ENCODE measurements at regions not wholly inside any gene's neighbourhood (a gene's known extent, or its start where the extent isn't known, plus 50 kb on each side); places are given as distances from the start of the nearest gene placed in this dataset.

DNA sequence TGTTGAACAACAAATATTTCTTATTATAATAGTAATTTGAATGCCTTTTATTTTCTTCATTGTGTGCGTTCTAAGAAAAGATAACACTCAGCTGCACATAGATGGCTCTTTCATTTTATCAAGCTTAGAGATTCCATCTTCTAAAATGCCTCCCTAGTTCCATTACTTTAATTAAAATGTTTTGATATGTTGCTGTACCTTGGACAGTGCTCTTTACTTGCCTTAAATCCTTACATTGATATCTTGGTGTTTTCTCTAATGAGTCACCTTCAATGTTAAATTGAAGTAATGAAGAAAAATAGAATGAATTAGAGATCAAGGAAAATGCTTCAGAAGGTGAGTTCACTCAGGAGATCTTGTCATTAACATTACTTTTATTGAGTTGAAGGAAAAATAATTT lies 1672.4 kb upstream of the AGA start:
- no peak overlapping the region for H2AFZ ChIP-seq (ENCODE audit: low read length)
- no peak overlapping the region for H3K9ac ChIP-seq (ENCODE audit: low read length)
- H3K36me3 ChIP-seq (replicated peaks; ENCODE audit: insufficient read depth, low read length): no peaks in the 10 kb centered on the region
- no peaks in the 10 kb centered on the region for H3K9me3 ChIP-seq (replicated peaks; ENCODE audit: insufficient read depth, low read length)
- H3K27ac ChIP-seq (ENCODE audit: low read length): no peak overlapping the region
- TF ChIP-seq EZH2 (optimal IDR thresholded peaks at IDR 0.05; ENCODE audit: low read depth, low read length): no peak
- TF ChIP-seq, protein P1, sequence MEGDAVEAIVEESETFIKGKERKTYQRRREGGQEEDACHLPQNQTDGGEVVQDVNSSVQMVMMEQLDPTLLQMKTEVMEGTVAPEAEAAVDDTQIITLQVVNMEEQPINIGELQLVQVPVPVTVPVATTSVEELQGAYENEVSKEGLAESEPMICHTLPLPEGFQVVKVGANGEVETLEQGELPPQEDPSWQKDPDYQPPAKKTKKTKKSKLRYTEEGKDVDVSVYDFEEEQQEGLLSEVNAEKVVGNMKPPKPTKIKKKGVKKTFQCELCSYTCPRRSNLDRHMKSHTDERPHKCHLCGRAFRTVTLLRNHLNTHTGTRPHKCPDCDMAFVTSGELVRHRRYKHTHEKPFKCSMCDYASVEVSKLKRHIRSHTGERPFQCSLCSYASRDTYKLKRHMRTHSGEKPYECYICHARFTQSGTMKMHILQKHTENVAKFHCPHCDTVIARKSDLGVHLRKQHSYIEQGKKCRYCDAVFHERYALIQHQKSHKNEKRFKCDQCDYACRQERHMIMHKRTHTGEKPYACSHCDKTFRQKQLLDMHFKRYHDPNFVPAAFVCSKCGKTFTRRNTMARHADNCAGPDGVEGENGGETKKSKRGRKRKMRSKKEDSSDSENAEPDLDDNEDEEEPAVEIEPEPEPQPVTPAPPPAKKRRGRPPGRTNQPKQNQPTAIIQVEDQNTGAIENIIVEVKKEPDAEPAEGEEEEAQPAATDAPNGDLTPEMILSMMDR (IDR thresholded peaks at IDR 0.05; ENCODE audit: low read length): no peak
- TF ChIP-seq EZH2phosphoT487 (IDR thresholded peaks at IDR 0.05; ENCODE audit: low read length): no peak
- no peak overlapping the region for H3K4me2 ChIP-seq (ENCODE audit: low read depth, low read length)
- no peaks in the 10 kb centered on the region for H3K4me1 ChIP-seq (ENCODE audit: low read length)
- H3K9me2 ChIP-seq (replicated peaks; ENCODE audit: insufficient read depth, low read length): no peaks in the 10 kb centered on the region
- no peaks in the 10 kb centered on the region for H3K79me2 ChIP-seq (ENCODE audit: low read length)
- no peaks in the 10 kb centered on the region for H3K27me3 ChIP-seq (replicated peaks; ENCODE audit: insufficient read depth, low read length)
- no peak overlapping the region for H3K4me3 ChIP-seq (ENCODE audit: low read length)
- no peaks in the 10 kb centered on the region for H4K20me1 ChIP-seq (ENCODE audit: insufficient read depth, low read length)
- DNase-seq: no peak
- no peaks in the 10 kb centered on the region for H3F3A ChIP-seq (ENCODE audit: insufficient read depth, low read length)

DNA sequence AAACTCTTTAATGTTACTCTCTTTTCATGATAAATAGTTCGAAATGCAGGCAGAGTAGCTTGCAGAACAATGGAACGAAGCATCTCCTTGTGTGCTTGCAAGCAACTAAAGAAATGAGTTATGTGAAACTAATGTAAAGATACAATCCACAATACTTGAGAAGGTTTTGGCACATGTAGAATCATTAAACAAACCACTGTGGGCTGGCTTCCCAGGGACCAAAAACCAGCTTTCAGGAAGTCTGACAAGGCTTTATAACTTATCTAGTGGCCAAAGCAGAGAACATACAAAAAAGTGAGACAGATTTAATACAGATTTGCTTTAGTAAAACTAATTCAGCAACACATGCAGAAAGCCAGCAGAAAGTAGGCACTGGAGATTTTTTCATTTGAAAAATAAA lies 1673.8 kb upstream of the AGA start:
- Histone ChIP-seq H3F3A (ENCODE audit: insufficient read depth, low read length) (no peaks in the 10 kb centered on the region), H3K27ac (ENCODE audit: low read length) (no peak overlapping the region), H3K4me2 (ENCODE audit: low read depth, low read length) (no peak overlapping the region), H3K9me2 (replicated peaks; ENCODE audit: insufficient read depth, low read length) (no peaks in the 10 kb centered on the region), H3K9me3 (replicated peaks; ENCODE audit: insufficient read depth, low read length) (no peaks in the 10 kb centered on the region), H3K36me3 (replicated peaks; ENCODE audit: insufficient read depth, low read length) (no peaks in the 10 kb centered on the region), H4K20me1 (ENCODE audit: insufficient read depth, low read length) (no peaks in the 10 kb centered on the region), H2AFZ (ENCODE audit: low read length) (no peak overlapping the region), H3K79me2 (ENCODE audit: low read length) (no peaks in the 10 kb centered on the region), H3K4me1 (ENCODE audit: low read length) (no peaks in the 10 kb centered on the region), H3K4me3 (ENCODE audit: low read length) (no peak overlapping the region), H3K9ac (ENCODE audit: low read length) (no peak overlapping the region), H3K27me3 (replicated peaks; ENCODE audit: insufficient read depth, low read length) (no peaks in the 10 kb centered on the region)
- DNase-seq: no peak
- TF ChIP-seq EZH2phosphoT487 (IDR thresholded peaks at IDR 0.05; ENCODE audit: low read length): no peak

DNA sequence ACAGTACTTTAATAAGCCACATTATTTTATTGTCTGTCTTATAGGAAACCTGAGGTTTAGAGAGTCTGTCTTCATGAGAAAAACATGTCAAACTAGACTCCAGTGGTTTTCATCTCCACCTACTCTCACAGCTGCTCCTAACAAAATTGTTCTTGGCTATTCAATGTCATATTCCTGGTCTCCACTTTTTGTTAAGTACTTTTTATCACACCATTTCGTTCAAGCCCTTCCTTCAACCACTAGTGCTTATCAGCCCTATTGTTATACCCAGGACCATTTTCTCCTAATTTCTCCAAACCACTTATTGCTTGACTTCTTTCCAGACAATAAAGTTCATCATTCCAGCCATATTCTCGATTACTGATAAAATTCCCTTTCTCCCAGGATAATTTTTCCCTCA lies 1674.3 kb upstream of the AGA start:
- TF ChIP-seq, protein P1 (IDR thresholded peaks at IDR 0.05; ENCODE audit: low read length): no peak
- TF ChIP-seq EZH2 (optimal IDR thresholded peaks at IDR 0.05; ENCODE audit: low read depth, low read length): no peak
- Histone ChIP-seq H3K27me3 (replicated peaks; ENCODE audit: insufficient read depth, low read length) (no peaks in the 10 kb centered on the region), H3F3A (ENCODE audit: insufficient read depth, low read length) (no peaks in the 10 kb centered on the region), H3K79me2 (ENCODE audit: low read length) (no peaks in the 10 kb centered on the region), H3K9me2 (replicated peaks; ENCODE audit: insufficient read depth, low read length) (no peaks in the 10 kb centered on the region), H2AFZ (ENCODE audit: low read length) (no peak overlapping the region), H3K4me3 (ENCODE audit: low read length) (no peak overlapping the region), H3K27ac (ENCODE audit: low read length) (no peak overlapping the region), H4K20me1 (ENCODE audit: insufficient read depth, low read length) (no peaks in the 10 kb centered on the region), H3K36me3 (replicated peaks; ENCODE audit: insufficient read depth, low read length) (no peaks in the 10 kb centered on the region), H3K9me3 (replicated peaks; ENCODE audit: insufficient read depth, low read length) (no peaks in the 10 kb centered on the region), H3K4me2 (ENCODE audit: low read depth, low read length) (no peak overlapping the region), H3K9ac (ENCODE audit: low read length) (no peak overlapping the region), H3K4me1 (ENCODE audit: low read length) (no peaks in the 10 kb centered on the region)
- DNase-seq: no peak

DNA sequence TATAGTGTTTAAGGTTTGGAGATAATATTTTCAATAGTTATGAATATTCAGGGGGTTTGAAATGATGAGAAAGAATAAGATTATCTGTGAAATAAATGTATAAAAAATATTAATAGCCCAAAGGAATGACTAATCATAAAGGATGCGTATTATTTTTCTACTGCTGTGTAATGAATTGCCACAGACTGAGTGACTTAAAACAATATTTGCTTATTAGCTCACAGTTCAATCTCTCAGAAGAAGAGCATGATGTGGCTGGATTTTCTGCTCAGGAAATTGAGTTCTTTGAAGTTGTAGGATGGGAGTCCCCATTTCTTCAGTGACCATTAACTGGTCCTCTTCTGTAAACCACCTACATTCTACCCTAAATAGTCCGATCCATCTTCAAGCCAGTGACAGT lies 1680.8 kb upstream of the AGA start:
- TF ChIP-seq, protein P1 (IDR thresholded peaks at IDR 0.05; ENCODE audit: low read length): no peak
- TF ChIP-seq EZH2 (optimal IDR thresholded peaks at IDR 0.05; ENCODE audit: low read depth, low read length) (no peak), EZH2phosphoT487 (IDR thresholded peaks at IDR 0.05; ENCODE audit: low read length) (no peak)
- no peaks in the 10 kb centered on the region for H3K36me3 ChIP-seq (replicated peaks; ENCODE audit: insufficient read depth, low read length)
- no peaks in the 10 kb centered on the region for H3K27me3 ChIP-seq (replicated peaks; ENCODE audit: insufficient read depth, low read length)
- H3K4me1 ChIP-seq (ENCODE audit: low read length): no peaks in the 10 kb centered on the region
- H3K79me2 ChIP-seq (ENCODE audit: low read length): no peaks in the 10 kb centered on the region
- H2AFZ ChIP-seq (ENCODE audit: low read length): no peak overlapping the region
- no peak for DNase-seq
- no peak overlapping the region for H3K4me2 ChIP-seq (ENCODE audit: low read depth, low read length)
- H3F3A ChIP-seq (ENCODE audit: insufficient read depth, low read length): no peaks in the 10 kb centered on the region
- H3K9me2 ChIP-seq (replicated peaks; ENCODE audit: insufficient read depth, low read length): no peaks in the 10 kb centered on the region
- no peaks in the 10 kb centered on the region for H4K20me1 ChIP-seq (ENCODE audit: insufficient read depth, low read length)
- H3K27ac ChIP-seq (ENCODE audit: low read length): no peak overlapping the region
- H3K9ac ChIP-seq (ENCODE audit: low read length): no peak overlapping the region
- no peaks in the 10 kb centered on the region for H3K9me3 ChIP-seq (replicated peaks; ENCODE audit: insufficient read depth, low read length)
- no peak overlapping the region for H3K4me3 ChIP-seq (ENCODE audit: low read length)

Measured in MM.1S (cell line).